Ovary (tissue), 7 donors: ENCODE measurements at regions not wholly inside any gene's neighbourhood (a gene's known extent, or its start where the extent isn't known, plus 50 kb on each side); places are given as distances from the start of the nearest gene placed in this dataset.

Source experiments
- DNase-seq, 5 donors: peaks; one replicate each; pipeline ENCODE4 v3.0.0-alpha.2; 2019 to 2020
- H3K27ac ChIP-seq, 2 donors: fragments of 200-600 bp; one replicate each; pipeline versions ENCODE4 v1.5.1 to v1.8.0; 2019 to 2022
- H3K27me3 ChIP-seq: fragments of 200-600 bp; one replicate; pipeline ENCODE4 v1.8.0; 2022
- H3K36me3 ChIP-seq: fragments of 200-600 bp; sonication (generic); one replicate; pipeline ENCODE4 v1.5.1; 2019
- H3K4me1 ChIP-seq: one replicate; pipeline ENCODE4 v1.8.1; 2013; ENCODE audit warnings: mild to moderate bottlenecking, moderate library complexity; ENCODE audit not compliant: insufficient read depth
- H3K4me3 ChIP-seq: fragments of 200-600 bp; sonication (generic); one replicate; pipeline ENCODE4 v1.5.1; 2017
- H3K9me3 ChIP-seq, 2 donors: fragments of 200-600 bp in 1 of 2; sonication (generic) in 1 of 2; one replicate each; pipeline versions ENCODE4 v1.5.1 to v1.8.1; 2013 to 2019; ENCODE audit warnings: mild to moderate bottlenecking in 1 of 2, moderate library complexity in 1 of 2
- CTCF ChIP-seq, 3 donors: fragments of 450-650 bp in 2 of 3; fragments of 200-600 bp in 1 of 3; IDR thresholded peaks; one replicate each; pipeline versions ENCODE4 v1.5.1 to v1.8.0; 2016 to 2022; ENCODE audit warnings: antibody characterized with exemption in 3 of 3, mild to moderate bottlenecking in 1 of 3
- EP300 ChIP-seq: sonication (generic); formaldehyde crosslinking; IDR thresholded peaks from one replicate; pipeline ENCODE4 v1.6.1; 2017; ENCODE audit warnings: antibody characterized with exemption
- POLR2A ChIP-seq: fragments of 450-650 bp; IDR thresholded peaks from one replicate; pipeline ENCODE4 v1.6.1; 2017; ENCODE audit warnings: antibody characterized with exemption, mild to moderate bottlenecking, moderate library complexity
- WGBS, 3 donors: extraction: QIAGEN DNeasy Blood & Tissue Kit in 1 of 3; methylation state at CpG; one replicate each; pipeline versions ENCODE4 v1.1.5 to v1.1.7; 2013 to 2017; 5-methylcytosine and 5-hydroxymethylcytosine counted together
- intact Hi-C, 4 donors: fragments of 100-400 bp; cut with DNase I; formaldehyde crosslinking; loops; one replicate each; pipeline versions ENCODE4 v1.11.0 to v1.15.1; 2022 to 2023
- donor health status: DM: no; HTN: no; CAD: no; lungs with moderate emphysema.
- donor health status: DM: no; HTN: no; CAD: no.
- donor health status: Bipolar disorder and iron deficiency.
- donor health status: DM: no; HTN: no; CAD: no.
- donor health status: DM: yes; HTN: yes; CAD: no.

- WGBS, 3 donors = 80 to 81% (median 80%) methylated on average over 1 of the region's 1 CpG
- H3K4me3 ChIP-seq = no peak overlapping the region
- H3K4me1 ChIP-seq = no peaks in the 10 kb centered on the region
- DNase-seq = no peak
- H3K27ac ChIP-seq = no peak overlapping the region
- no peaks in the 10 kb centered on the region for H3K9me3 ChIP-seq
- H3K27me3 ChIP-seq = no peaks in the 10 kb centered on the region
- no peak for TF ChIP-seq EP300
- TF ChIP-seq POLR2A = no peak
- TF ChIP-seq CTCF (IDR thresholded peaks at IDR 0.05) = no peak
- H3K36me3 ChIP-seq = no peaks in the 10 kb centered on the region
- intact Hi-C loops = no loop called here
These were observed 279.9 kb downstream of the ADAM29 start for GRCh38 chr4:175198056-175198455.

GRCh38 chr4:175215208-175215607 lies 297.1 kb downstream of the ADAM29 start:
- H3K9me3 ChIP-seq = peaks cover 0 to 14% of the 10 kb centered on the region in 2 donors
- no peak for TF ChIP-seq EP300
- TF ChIP-seq CTCF (IDR thresholded peaks at IDR 0.05) = no peak
- H3K4me1 ChIP-seq = no peaks in the 10 kb centered on the region
- H3K27me3 ChIP-seq = no peaks in the 10 kb centered on the region
- H3K27ac ChIP-seq = no peak overlapping the region
- WGBS, 3 donors = 84 to 90% (median 88%) methylated on average over 8 of the region's 8 CpGs
- no peak overlapping the region for H3K4me3 ChIP-seq
- intact Hi-C loops = no loop called here
- H3K36me3 ChIP-seq = no peaks in the 10 kb centered on the region
- no peak for DNase-seq

GRCh38 chr4:175215657-175216056 lies 297.5 kb downstream of the ADAM29 start:
- H3K27me3 ChIP-seq = no peaks in the 10 kb centered on the region
- DNase-seq = no peak
- no peaks in the 10 kb centered on the region for H3K36me3 ChIP-seq
- H3K9me3 ChIP-seq = peaks cover 0 to 14% of the 10 kb centered on the region in 2 donors
- TF ChIP-seq EP300 (no peak), POLR2A (no peak), CTCF (IDR thresholded peaks at IDR 0.05) (no peak)
- H3K4me1 ChIP-seq = no peaks in the 10 kb centered on the region
- 77 to 89% (median 87%) methylated on average over 1 of the region's 1 CpG for WGBS, 3 donors
- intact Hi-C loops = no loop called here
- no peak overlapping the region for H3K4me3 ChIP-seq
- no peak overlapping the region for H3K27ac ChIP-seq

GRCh38 chr4:175229154-175229553 lies 311.0 kb downstream of the ADAM29 start:
- Histone ChIP-seq H3K27me3 (no peaks in the 10 kb centered on the region), H3K36me3 (no peaks in the 10 kb centered on the region), H3K4me3 (no peak overlapping the region), H3K9me3 (no peaks in the 10 kb centered on the region), H3K27ac (no peak overlapping the region), H3K4me1 (no peaks in the 10 kb centered on the region)
- WGBS, 3 donors = 87 to 95% (median 92%) methylated on average over 1 of the region's 1 CpG
- intact Hi-C loops = no loop called here
- DNase-seq = no peak
- TF ChIP-seq EP300 = no peak
- TF ChIP-seq CTCF (IDR thresholded peaks at IDR 0.05) = no peak
- no peak for TF ChIP-seq POLR2A

- intact Hi-C loops = no loop called here
- TF ChIP-seq EP300 (no peak), CTCF (IDR thresholded peaks at IDR 0.05) (no peak), POLR2A (no peak)
- no peaks in the 10 kb centered on the region for H3K36me3 ChIP-seq
- H3K27ac ChIP-seq = no peak overlapping the region
- no peak overlapping the region for H3K4me3 ChIP-seq
- H3K27me3 ChIP-seq = no peaks in the 10 kb centered on the region
- H3K4me1 ChIP-seq = no peaks in the 10 kb centered on the region
- H3K9me3 ChIP-seq = no peaks in the 10 kb centered on the region
- DNase-seq = no peak
- WGBS, 3 donors = 78 to 84% (median 83%) methylated on average over 2 of the region's 2 CpGs
These were observed 316.0 kb downstream of the ADAM29 start for GRCh38 chr4:175234162-175234561.
